PC-3 (cell line): ENCODE measurements at regions not wholly inside any gene's neighbourhood (a gene's known extent, or its start where the extent isn't known, plus 50 kb on each side); places are given as distances from the start of the nearest gene placed in this dataset.

Source experiments
- EZH2 ChIP-seq: fragments of 300-600 bp; sonication (generic); IDR thresholded peaks from one replicate; pipeline ENCODE4 v1.6.1; 2017; ENCODE audit warnings: antibody characterized with exemption, mild to moderate bottlenecking, low read length; ENCODE audit not compliant: unreplicated experiment
- TF ChIP-seq, protein P1 (sequence below): fragments of 300-600 bp; sonication (generic); conservative IDR thresholded peaks from 2 replicates; pipeline ENCODE4 v1.5.1; 2017; ENCODE audit warnings: antibody characterized with exemption, low read depth, mild to moderate bottlenecking, low read length

- TF ChIP-seq, protein P1, sequence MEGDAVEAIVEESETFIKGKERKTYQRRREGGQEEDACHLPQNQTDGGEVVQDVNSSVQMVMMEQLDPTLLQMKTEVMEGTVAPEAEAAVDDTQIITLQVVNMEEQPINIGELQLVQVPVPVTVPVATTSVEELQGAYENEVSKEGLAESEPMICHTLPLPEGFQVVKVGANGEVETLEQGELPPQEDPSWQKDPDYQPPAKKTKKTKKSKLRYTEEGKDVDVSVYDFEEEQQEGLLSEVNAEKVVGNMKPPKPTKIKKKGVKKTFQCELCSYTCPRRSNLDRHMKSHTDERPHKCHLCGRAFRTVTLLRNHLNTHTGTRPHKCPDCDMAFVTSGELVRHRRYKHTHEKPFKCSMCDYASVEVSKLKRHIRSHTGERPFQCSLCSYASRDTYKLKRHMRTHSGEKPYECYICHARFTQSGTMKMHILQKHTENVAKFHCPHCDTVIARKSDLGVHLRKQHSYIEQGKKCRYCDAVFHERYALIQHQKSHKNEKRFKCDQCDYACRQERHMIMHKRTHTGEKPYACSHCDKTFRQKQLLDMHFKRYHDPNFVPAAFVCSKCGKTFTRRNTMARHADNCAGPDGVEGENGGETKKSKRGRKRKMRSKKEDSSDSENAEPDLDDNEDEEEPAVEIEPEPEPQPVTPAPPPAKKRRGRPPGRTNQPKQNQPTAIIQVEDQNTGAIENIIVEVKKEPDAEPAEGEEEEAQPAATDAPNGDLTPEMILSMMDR, result no peak
- no peak for TF ChIP-seq EZH2
Observed at GRCh38 chr2:58293056-58293455, 51.9 kb upstream of the FANCL start.
